Bronchial epithelial cell (primary cell): ENCODE measurements at regions not wholly inside any gene's neighbourhood (a gene's known extent, or its start where the extent isn't known, plus 50 kb on each side); places are given as distances from the start of the nearest gene placed in this dataset.

ENCODE experiments used
- DNase-seq: peaks from one replicate; pipeline ENCODE4 v3.0.0-alpha.2; 2010; ENCODE audit warnings: low read depth
- FAIRE-seq: peaks from 2 replicates; lab custom pipeline; 2011; peaks lifted over from hg19 to GRCh38; lab: Jason Lieb, UNC
- H3K27me3 ChIP-seq: 2 replicates; pipeline ENCODE4 v1.5.1; 2011; ENCODE audit warnings: low read length; ENCODE audit not compliant: control insufficient read depth, insufficient read depth
- H3K36me3 ChIP-seq: 2 replicates; pipeline ENCODE4 v1.5.1; 2011; ENCODE audit warnings: low read length; ENCODE audit not compliant: control insufficient read depth, insufficient read depth
- H3K4me3 ChIP-seq: 2 replicates; pipeline ENCODE4 v1.5.1; 2011; ENCODE audit warnings: mild to moderate bottlenecking, low read depth, low read length, control low read depth
- CTCF ChIP-seq: IDR thresholded peaks from 2 replicates; pipeline ENCODE4 v1.5.1; 2011; ENCODE audit warnings: mild to moderate bottlenecking, moderate library complexity, low read length, control low read depth, inconsistent platforms; ENCODE audit not compliant: insufficient read depth, severe bottlenecking

GRCh38 chr10:107749235-107749634 lies 584.7 kb upstream of the SORCS1 start:
- FAIRE-seq, result no peak
- no peak for DNase-seq
- Histone ChIP-seq H3K36me3 (no peaks in the 10 kb centered on the region), H3K4me3 (no peak overlapping the region), H3K27me3 (no peaks in the 10 kb centered on the region)
- TF ChIP-seq CTCF, result no peak

GRCh38 chr10:107747851-107748250 lies 583.3 kb upstream of the SORCS1 start:
- FAIRE-seq (no peak), DNase-seq (peak; percentile 50)
- no peaks in the 10 kb centered on the region for H3K27me3 ChIP-seq
- no peak overlapping the region for H3K4me3 ChIP-seq
- H3K36me3 ChIP-seq, result no peaks in the 10 kb centered on the region
- TF ChIP-seq CTCF, result no peak

GRCh38 chr10:107741971-107742370 lies 577.5 kb upstream of the SORCS1 start:
- no peak for TF ChIP-seq CTCF
- FAIRE-seq, result no peak

GRCh38 chr10:107740962-107741690 lies 576.6 kb upstream of the SORCS1 start:
- Histone ChIP-seq H3K27me3 (no peaks in the 10 kb centered on the region), H3K36me3 (no peaks in the 10 kb centered on the region), H3K4me3 (no peak overlapping the region)
- DNase-seq (peak; percentile 32), FAIRE-seq (no peak)
- TF ChIP-seq CTCF, result no peak

More at GRCh38 chr10:107741971-107742370, 577.5 kb upstream of the SORCS1 start:
- no peak for DNase-seq
- Histone ChIP-seq H3K36me3 (no peaks in the 10 kb centered on the region), H3K27me3 (no peaks in the 10 kb centered on the region), H3K4me3 (no peak overlapping the region)

GRCh38 chr10:107739951-107740350 lies 575.4 kb upstream of the SORCS1 start:
- no peak for DNase-seq
- Histone ChIP-seq H3K36me3 (no peaks in the 10 kb centered on the region), H3K27me3 (no peaks in the 10 kb centered on the region), H3K4me3 (no peak overlapping the region)
- FAIRE-seq, result no peak
- no peak for TF ChIP-seq CTCF
